ENCODE measurements at regions not wholly inside any gene's neighbourhood (a gene's known extent, or its start where the extent isn't known, plus 50 kb on each side); places are given as distances from the start of the nearest gene placed in this dataset.

DNA sequence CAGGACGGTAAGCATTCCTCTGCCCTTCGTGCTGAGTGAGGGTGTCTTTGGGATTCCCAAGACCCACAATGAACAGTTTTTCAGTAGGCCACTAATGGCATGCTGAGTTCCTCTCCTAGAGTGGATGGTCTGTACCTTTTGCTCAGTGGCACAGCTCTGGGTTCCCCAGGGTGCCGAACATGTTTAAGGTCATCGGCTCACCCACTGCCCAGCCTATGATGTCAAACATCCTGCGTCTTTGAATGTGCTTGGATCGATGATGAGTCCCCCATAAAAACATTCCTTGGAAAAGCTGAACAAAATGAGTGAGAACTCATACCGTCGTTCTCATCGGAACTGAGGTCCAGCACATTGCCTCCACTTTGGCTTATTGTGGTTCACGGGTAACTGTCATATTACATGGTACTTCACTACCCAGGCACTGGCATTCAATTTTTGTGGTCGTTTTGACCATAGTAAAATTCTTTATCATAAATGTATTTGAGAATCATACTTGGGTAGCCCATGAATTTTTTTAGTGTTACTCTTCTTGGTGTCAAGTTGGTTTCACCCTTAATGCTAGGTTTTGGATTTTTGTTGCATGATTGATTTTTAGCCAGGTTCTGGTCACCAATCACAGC, 118.2 kb downstream of the SNRPN start:
- TF ChIP-seq POLR2A (IDR thresholded peaks at IDR 0.05; ENCODE audit: low read depth, low read length) (no peak), POLR2AphosphoS5 (IDR thresholded peaks at IDR 0.05; ENCODE audit: low read depth, low read length) (no peak), TAF1 (IDR thresholded peaks at IDR 0.05; ENCODE audit: borderline replicate concordance, low read depth, low read length) (no peak)
